CD14-positive monocyte (primary cell): ENCODE measurements at regions not wholly inside any gene's neighbourhood (a gene's known extent, or its start where the extent isn't known, plus 50 kb on each side); places are given as distances from the start of the nearest gene placed in this dataset.

Source experiments
- DNase-seq, 3 donors: peaks; one replicate each; pipeline ENCODE4 v3.0.0-alpha.2; 2011 to 2022
- H2AFZ ChIP-seq: 2 replicates; pipeline ENCODE4 v1.6.0; 2012; ENCODE audit warnings: mild to moderate bottlenecking, low read depth, low read length, inconsistent platforms; ENCODE audit not compliant: insufficient read depth, poor library complexity, severe bottlenecking
- H3K27ac ChIP-seq, 2 donors: 1 replicate in 1 of 2; 2 replicates in 1 of 2; pipeline ENCODE4 v1.5.1; 2012 to 2013; ENCODE audit warnings: low read length in 2 of 2, control low read depth in 1 of 2, inconsistent platforms in 1 of 2, low read depth in 1 of 2, mild to moderate bottlenecking in 1 of 2
- H3K27me3 ChIP-seq, 2 donors: one replicate each; pipeline versions ENCODE4 v1.6.0 to v1.6.1; 2011 to 2013; ENCODE audit warnings: low read length in 2 of 2; ENCODE audit not compliant: control insufficient read depth in 2 of 2, insufficient read depth in 2 of 2
- H3K36me3 ChIP-seq, 2 donors: replicated peaks in 1 of 2; 1 replicate in 1 of 2; 2 replicates in 1 of 2; pipeline versions ENCODE4 v1.5.1 to v1.6.1; 2012 to 2013; ENCODE audit warnings: low read length in 2 of 2, control low read depth in 1 of 2, inconsistent platforms in 1 of 2, mild to moderate bottlenecking in 1 of 2; ENCODE audit not compliant: insufficient read depth in 2 of 2, control insufficient read depth in 1 of 2
- H3K4me1 ChIP-seq, 2 donors: 1 replicate in 1 of 2; 2 replicates in 1 of 2; pipeline versions ENCODE4 v1.5.1 to v1.6.1; 2012 to 2013; ENCODE audit warnings: low read length in 2 of 2, control low read depth in 1 of 2, inconsistent platforms in 1 of 2, mild to moderate bottlenecking in 1 of 2, moderate library complexity in 1 of 2; ENCODE audit not compliant: insufficient read depth in 2 of 2, control insufficient read depth in 1 of 2
- H3K4me2 ChIP-seq: replicated peaks from 2 replicates; pipeline ENCODE3; 2012; ENCODE audit warnings: low read length, moderate library complexity, mild to moderate bottlenecking; ENCODE audit not compliant: poor library complexity, severe bottlenecking; ENCODE audit errors: extremely low read depth
- H3K4me3 ChIP-seq, 3 experiments: fragments of 200-600 bp in 1 of 3; sonication (generic) in 1 of 3; replicated peaks in 1 of 3; 1 replicate in 2 of 3; 2 replicates in 1 of 3; pipeline ENCODE4 v1.5.1; 2011 to 2013; ENCODE audit warnings: low read length in 3 of 3, mild to moderate bottlenecking in 3 of 3, control low read depth in 2 of 3, low read depth in 2 of 3, inconsistent platforms in 1 of 3, moderate library complexity in 1 of 3
- H3K79me2 ChIP-seq: 2 replicates; pipeline ENCODE4 v1.6.0; 2012; ENCODE audit warnings: mild to moderate bottlenecking, control low read depth, inconsistent platforms, low read length, moderate library complexity; ENCODE audit not compliant: insufficient read depth
- H3K9ac ChIP-seq: 2 replicates; pipeline ENCODE4 v1.6.0; 2017; ENCODE audit warnings: low read length, mild to moderate bottlenecking; ENCODE audit not compliant: insufficient read depth, poor library complexity, severe bottlenecking
- H3K9me3 ChIP-seq, 2 donors: replicated peaks in 1 of 2; 1 replicate in 1 of 2; 2 replicates in 1 of 2; pipeline versions ENCODE4 v1.5.1 to v1.6.1; 2012 to 2013; ENCODE audit warnings: low read length in 2 of 2, control low read depth in 1 of 2; ENCODE audit not compliant: control insufficient read depth in 1 of 2, insufficient read depth in 1 of 2
- H4K20me1 ChIP-seq: 2 replicates; pipeline ENCODE4 v1.6.0; 2012; ENCODE audit warnings: mild to moderate bottlenecking, low read length, control low read depth, moderate library complexity; ENCODE audit not compliant: insufficient read depth
- H3K27ac Mint-ChIP-seq, 7 donors: one replicate each; pipeline ENCODE4 v1.8.0; 2020; ENCODE audit warnings: mild to moderate bottlenecking in 7 of 7, mixed read lengths in 7 of 7, moderate library complexity in 6 of 7, inconsistent platforms in 2 of 7
- H3K27me3 Mint-ChIP-seq, 3 donors: one replicate each; pipeline ENCODE4 v1.8.0; 2021 to 2022; ENCODE audit warnings: low read depth in 3 of 3, mild to moderate bottlenecking in 3 of 3, mixed read lengths in 3 of 3, moderate library complexity in 3 of 3, inconsistent platforms in 1 of 3
- H3K36me3 Mint-ChIP-seq, 2 donors: one replicate each; pipeline ENCODE4 v1.8.0; 2020; ENCODE audit warnings: mixed read lengths in 2 of 2, inconsistent platforms in 1 of 2, mild to moderate bottlenecking in 1 of 2
- H3K4me1 Mint-ChIP-seq: one replicate; pipeline ENCODE4 v1.8.0; 2020; ENCODE audit warnings: mild to moderate bottlenecking, mixed read lengths
- H3K4me3 Mint-ChIP-seq, 2 donors: one replicate each; pipeline ENCODE4 v1.8.0; 2020; ENCODE audit warnings: mild to moderate bottlenecking in 2 of 2, mixed read lengths in 2 of 2, moderate library complexity in 1 of 2
- H3K9me3 Mint-ChIP-seq, 7 donors: one replicate each; pipeline ENCODE4 v1.8.0; 2020 to 2022; ENCODE audit warnings: mixed read lengths in 7 of 7, mild to moderate bottlenecking in 6 of 7, moderate library complexity in 6 of 7, inconsistent platforms in 2 of 7
- WGBS: methylation state at CpG from one replicate; pipeline ENCODE4 v1.1.5; 2013; ENCODE audit warnings: missing lambda C conversion rate; ENCODE audit not compliant: insufficient coverage; 5-methylcytosine and 5-hydroxymethylcytosine counted together
- intact Hi-C, 2 donors: fragments of 100-400 bp; cut with micrococcal nuclease; formaldehyde crosslinking; loops; one replicate each; pipeline versions ENCODE4 v1.15.0 to v1.15.1; 2023
- TF ChIP-seq, protein P1 (sequence below): fragments of 200-600 bp; IDR thresholded peaks from one replicate; pipeline ENCODE4 v1.8.0; 2022; ENCODE audit warnings: antibody characterized with exemption, mild to moderate bottlenecking

DNA sequence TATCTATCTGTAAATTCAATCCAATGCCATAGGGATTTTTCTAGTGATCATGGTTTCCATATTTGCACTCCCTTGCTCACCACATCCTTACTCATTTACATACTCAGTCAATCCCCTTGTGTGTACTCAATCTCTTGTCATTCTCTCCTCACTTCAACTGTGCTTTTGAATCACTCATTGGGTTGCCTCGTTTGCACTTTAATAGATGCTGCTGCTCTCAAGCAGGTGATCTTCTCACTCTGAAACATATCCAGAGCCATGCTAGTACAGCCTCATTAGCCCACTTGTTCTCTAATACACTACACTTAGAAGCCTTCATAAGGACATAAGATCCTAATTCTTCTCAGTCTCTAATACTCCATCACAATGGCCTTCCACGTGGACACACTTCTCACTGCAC lies 507.9 kb downstream of the TECRL start:
- no peaks in the 10 kb centered on the region for H3K36me3 Mint-ChIP-seq
- Histone ChIP-seq H3K4me3 (no peak overlapping the region), H3K36me3 (no peaks in the 10 kb centered on the region), H2AFZ (no peak overlapping the region), H3K79me2 (no peaks in the 10 kb centered on the region), H4K20me1 (no peaks in the 10 kb centered on the region), H3K9me3 (no peaks in the 10 kb centered on the region), H3K9ac (no peak overlapping the region), H3K27me3 (no peaks in the 10 kb centered on the region), H3K4me1 (no peaks in the 10 kb centered on the region), H3K4me2 (no peak overlapping the region), H3K27ac (no peak overlapping the region)
- no peaks in the 10 kb centered on the region for H3K27me3 Mint-ChIP-seq
- H3K4me3 Mint-ChIP-seq, result no peak overlapping the region
- 50% methylated on average over 1 of the region's 2 CpGs for WGBS
- H3K9me3 Mint-ChIP-seq, result peaks cover 0 to 4% (median 0%) of the 10 kb centered on the region in 7 donors
- H3K27ac Mint-ChIP-seq, result no peak overlapping the region
- intact Hi-C loops, result no loop called here
- H3K4me1 Mint-ChIP-seq, result no peaks in the 10 kb centered on the region
- DNase-seq, result no peak
- TF ChIP-seq, protein P1, sequence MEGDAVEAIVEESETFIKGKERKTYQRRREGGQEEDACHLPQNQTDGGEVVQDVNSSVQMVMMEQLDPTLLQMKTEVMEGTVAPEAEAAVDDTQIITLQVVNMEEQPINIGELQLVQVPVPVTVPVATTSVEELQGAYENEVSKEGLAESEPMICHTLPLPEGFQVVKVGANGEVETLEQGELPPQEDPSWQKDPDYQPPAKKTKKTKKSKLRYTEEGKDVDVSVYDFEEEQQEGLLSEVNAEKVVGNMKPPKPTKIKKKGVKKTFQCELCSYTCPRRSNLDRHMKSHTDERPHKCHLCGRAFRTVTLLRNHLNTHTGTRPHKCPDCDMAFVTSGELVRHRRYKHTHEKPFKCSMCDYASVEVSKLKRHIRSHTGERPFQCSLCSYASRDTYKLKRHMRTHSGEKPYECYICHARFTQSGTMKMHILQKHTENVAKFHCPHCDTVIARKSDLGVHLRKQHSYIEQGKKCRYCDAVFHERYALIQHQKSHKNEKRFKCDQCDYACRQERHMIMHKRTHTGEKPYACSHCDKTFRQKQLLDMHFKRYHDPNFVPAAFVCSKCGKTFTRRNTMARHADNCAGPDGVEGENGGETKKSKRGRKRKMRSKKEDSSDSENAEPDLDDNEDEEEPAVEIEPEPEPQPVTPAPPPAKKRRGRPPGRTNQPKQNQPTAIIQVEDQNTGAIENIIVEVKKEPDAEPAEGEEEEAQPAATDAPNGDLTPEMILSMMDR, result no peak

DNA sequence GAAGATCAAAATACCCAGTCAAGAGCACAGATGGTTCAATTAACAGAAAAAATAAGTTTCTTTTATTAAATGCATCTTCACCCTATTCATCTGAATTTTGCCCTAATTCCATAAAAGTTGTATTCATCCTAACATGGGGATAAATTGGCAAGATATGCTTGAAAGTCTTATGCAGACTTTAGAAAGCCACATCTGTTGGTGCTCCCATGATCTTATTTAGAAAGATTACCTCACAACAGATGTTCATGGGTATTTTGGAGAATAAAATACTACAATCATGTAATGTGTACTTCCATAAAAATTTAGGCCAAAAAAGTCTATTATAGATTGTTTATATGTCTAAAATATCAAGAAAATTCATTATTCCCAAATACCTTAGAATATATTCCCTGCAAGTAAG lies 510.3 kb downstream of the TECRL start:
- Histone ChIP-seq H3K9me3 (no peaks in the 10 kb centered on the region), H2AFZ (no peak overlapping the region), H3K27me3 (no peaks in the 10 kb centered on the region), H3K4me3 (no peak overlapping the region), H3K4me2 (no peak overlapping the region), H3K79me2 (no peaks in the 10 kb centered on the region), H4K20me1 (no peaks in the 10 kb centered on the region), H3K27ac (no peak overlapping the region), H3K36me3 (no peaks in the 10 kb centered on the region), H3K4me1 (no peaks in the 10 kb centered on the region), H3K9ac (no peak overlapping the region)
- Mint-ChIP-seq H3K36me3 (no peaks in the 10 kb centered on the region), H3K4me1 (no peaks in the 10 kb centered on the region), H3K27me3 (no peaks in the 10 kb centered on the region), H3K4me3 (no peak overlapping the region), H3K27ac (no peak overlapping the region), H3K9me3 (peaks cover 0 to 4% (median 0%) of the 10 kb centered on the region in 7 donors)
- intact Hi-C loops, result no loop called here
- DNase-seq, result no peak
- TF ChIP-seq, protein P1, result no peak
